Mesodermal cell (in vitro differentiated cells): ENCODE measurements at regions not wholly inside any gene's neighbourhood (a gene's known extent, or its start where the extent isn't known, plus 50 kb on each side); places are given as distances from the start of the nearest gene placed in this dataset.

Experiments used
- H3K27ac ChIP-seq: 2 replicates; pipeline ENCODE4 v1.7.0; 2013; ENCODE audit warnings: mild to moderate bottlenecking, low read depth, low read length, moderate library complexity; ENCODE audit not compliant: severe bottlenecking
- H3K36me3 ChIP-seq: 2 replicates; pipeline ENCODE4 v1.7.1; 2013; ENCODE audit warnings: mild to moderate bottlenecking, low read length, moderate library complexity; ENCODE audit not compliant: control insufficient read depth, insufficient read depth
- H3K4me1 ChIP-seq: one replicate; pipeline ENCODE4 v1.7.1; 2013; ENCODE audit warnings: mild to moderate bottlenecking, low read length; ENCODE audit not compliant: insufficient read depth, control insufficient read depth, poor library complexity, severe bottlenecking
- H3K4me3 ChIP-seq: 2 replicates; pipeline ENCODE4 v1.7.0; 2013; ENCODE audit warnings: low read length, control low read depth, mild to moderate bottlenecking; ENCODE audit not compliant: insufficient read depth, poor library complexity, severe bottlenecking; ENCODE audit errors: extremely low read depth
- H3K9me3 ChIP-seq: 2 replicates; pipeline ENCODE4 v1.7.1; 2013; ENCODE audit warnings: mild to moderate bottlenecking, low read length, moderate library complexity; ENCODE audit not compliant: control insufficient read depth
- WGBS, 2 experiments: methylation state at CpG; one replicate each; pipeline ENCODE4 v1.1.5; 2013; ENCODE audit warnings: missing lambda C conversion rate in 2 of 2; ENCODE audit not compliant: insufficient coverage in 2 of 2; 5-methylcytosine and 5-hydroxymethylcytosine counted together

GRCh38 chr12:66915306-66915904 is 236.5 kb upstream of the GRIP1 start:
- H3K27ac ChIP-seq = peak overlapping the region; percentile 2

GRCh38 chr12:66916189-66916588 is 237.3 kb upstream of the GRIP1 start:
- 81 to 100% methylated on average over 1 to 2 of the region's 3 CpGs for WGBS, 2 experiments
- Histone ChIP-seq H3K36me3 (no peaks in the 10 kb centered on the region), H3K27ac (no peak overlapping the region), H3K4me1 (peaks cover 3% of the 10 kb centered on the region), H3K4me3 (no peak overlapping the region), H3K9me3 (no peaks in the 10 kb centered on the region)

More at GRCh38 chr12:66915306-66915904, 236.5 kb upstream of the GRIP1 start:
- Histone ChIP-seq H3K4me1 (no peaks in the 10 kb centered on the region), H3K36me3 (no peaks in the 10 kb centered on the region), H3K4me3 (no peak overlapping the region), H3K9me3 (no peaks in the 10 kb centered on the region)
- WGBS, 2 experiments = 66 to 68% methylated on average over 5 to 6 of the region's 6 CpGs

- no peaks in the 10 kb centered on the region for H3K36me3 ChIP-seq
- no peak overlapping the region for H3K4me3 ChIP-seq
- H3K27ac ChIP-seq = no peak overlapping the region
- H3K4me1 ChIP-seq = peaks cover 3% of the 10 kb centered on the region
- WGBS, 2 experiments = 67 to 86% methylated on average over 1 of the region's 2 CpGs
- H3K9me3 ChIP-seq = no peaks in the 10 kb centered on the region
These were observed 240.6 kb upstream of the GRIP1 start for GRCh38 chr12:66919466-66919865.

- no peak overlapping the region for H3K27ac ChIP-seq
- peaks cover 5% of the 10 kb centered on the region for H3K4me1 ChIP-seq
- WGBS, 2 experiments = 85 to 96% methylated on average over 2 of the region's 3 CpGs
- H3K4me3 ChIP-seq = no peak overlapping the region
- H3K36me3 ChIP-seq = no peaks in the 10 kb centered on the region
- H3K9me3 ChIP-seq = no peaks in the 10 kb centered on the region
These were observed 241.3 kb upstream of the GRIP1 start for GRCh38 chr12:66920205-66920604.

GRCh38 chr12:66921151-66921550 is 242.3 kb upstream of the GRIP1 start:
- Histone ChIP-seq H3K27ac (no peak overlapping the region), H3K9me3 (no peaks in the 10 kb centered on the region), H3K4me3 (no peak overlapping the region), H3K36me3 (no peaks in the 10 kb centered on the region), H3K4me1 (peaks cover 7% of the 10 kb centered on the region)
- 100% methylated on average over 1 of the region's 1 CpG; no CpG with 5 or more reads in 1 of the 2 experiments for whole genome bisulfite sequencing, 2 experiments

GRCh38 chr12:66925083-66925482 is 246.2 kb upstream of the GRIP1 start:
- Histone ChIP-seq H3K27ac (no peak overlapping the region), H3K4me3 (no peak overlapping the region), H3K9me3 (no peaks in the 10 kb centered on the region), H3K36me3 (no peaks in the 10 kb centered on the region), H3K4me1 (peaks cover 7% of the 10 kb centered on the region)
- WGBS, 2 experiments = 86 to 100% methylated on average over 1 of the region's 2 CpGs

- Histone ChIP-seq H3K4me1 (peaks cover 4% of the 10 kb centered on the region), H3K27ac (no peak overlapping the region), H3K36me3 (no peaks in the 10 kb centered on the region), H3K9me3 (no peaks in the 10 kb centered on the region), H3K4me3 (no peak overlapping the region)
These were observed 250.2 kb upstream of the GRIP1 start for GRCh38 chr12:66929121-66929520.

- no peak overlapping the region for H3K27ac ChIP-seq
- H3K36me3 ChIP-seq = no peaks in the 10 kb centered on the region
- no peaks in the 10 kb centered on the region for H3K9me3 ChIP-seq
- WGBS, 2 experiments = 50 to 100% methylated on average over 1 of the region's 3 CpGs
- no peak overlapping the region for H3K4me3 ChIP-seq
- H3K4me1 ChIP-seq = no peaks in the 10 kb centered on the region
These were observed 252.2 kb upstream of the GRIP1 start for GRCh38 chr12:66931091-66931490.

- no peaks in the 10 kb centered on the region for H3K9me3 ChIP-seq
- H3K36me3 ChIP-seq = no peaks in the 10 kb centered on the region
- H3K4me1 ChIP-seq = no peaks in the 10 kb centered on the region
- WGBS, 2 experiments = 83 to 88% methylated on average over 1 of the region's 1 CpG
- H3K4me3 ChIP-seq = no peak overlapping the region
- no peak overlapping the region for H3K27ac ChIP-seq
These were observed 253.2 kb upstream of the GRIP1 start for GRCh38 chr12:66932126-66932525.

- H3K4me1 ChIP-seq = no peaks in the 10 kb centered on the region
- H3K27ac ChIP-seq = no peak overlapping the region
- WGBS, 2 experiments = 67 to 81% methylated on average over 2 to 4 of the region's 5 CpGs
- no peaks in the 10 kb centered on the region for H3K36me3 ChIP-seq
- H3K4me3 ChIP-seq = no peak overlapping the region
- H3K9me3 ChIP-seq = no peaks in the 10 kb centered on the region
These were observed 255.6 kb upstream of the GRIP1 start for GRCh38 chr12:66934302-66935062.

GRCh38 chr12:66941150-66941549 is 262.3 kb upstream of the GRIP1 start:
- Histone ChIP-seq H3K36me3 (no peaks in the 10 kb centered on the region), H3K9me3 (no peaks in the 10 kb centered on the region), H3K4me3 (no peak overlapping the region), H3K4me1 (peaks cover 4% of the 10 kb centered on the region), H3K27ac (no peak overlapping the region)
- 88 to 90% methylated on average over 1 of the region's 1 CpG for WGBS, 2 experiments
